ENCODE measurements at regions not wholly inside any gene's neighbourhood (a gene's known extent, or its start where the extent isn't known, plus 50 kb on each side); places are given as distances from the start of the nearest gene placed in this dataset.
"Not testable (repeated sequence)": the region's sequence is repeated elsewhere in the genome, so short reads cannot be mapped to it uniquely, and the experiment has no call there.

- DNase-seq: no peak
Observed at GRCh38 chrX:112359906-112360305, 277.3 kb upstream of the TRPC5 start.

GRCh38 chrX:112355931-112356330 lies 273.4 kb upstream of the TRPC5 start:
- DNase-seq: no peak

DNA sequence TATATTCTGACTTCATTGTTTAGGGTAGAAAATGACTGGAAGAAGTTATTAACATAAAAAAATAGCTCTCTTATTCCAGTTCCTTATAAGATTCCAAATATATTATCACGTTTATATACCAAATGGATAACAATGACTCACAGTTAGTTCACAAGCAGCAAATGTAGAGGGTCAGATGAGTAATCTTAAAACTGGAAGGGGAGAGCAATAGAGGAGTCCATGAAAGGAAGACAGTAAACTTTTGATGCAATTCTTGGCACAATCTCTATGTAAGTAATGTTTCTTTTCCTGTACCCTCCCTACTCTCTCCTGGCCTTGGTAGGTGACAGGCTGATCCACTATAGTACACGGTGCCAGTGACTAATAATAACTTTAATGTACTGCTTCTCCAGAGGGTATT lies 259.0 kb upstream of the TRPC5 start:
- no peak for DNase-seq

- DNase-seq: no peak
Observed at GRCh38 chrX:112313201-112313600, 230.6 kb upstream of the TRPC5 start.

GRCh38 chrX:112306027-112306426 lies 223.5 kb upstream of the TRPC5 start:
- no peak for DNase-seq

DNA sequence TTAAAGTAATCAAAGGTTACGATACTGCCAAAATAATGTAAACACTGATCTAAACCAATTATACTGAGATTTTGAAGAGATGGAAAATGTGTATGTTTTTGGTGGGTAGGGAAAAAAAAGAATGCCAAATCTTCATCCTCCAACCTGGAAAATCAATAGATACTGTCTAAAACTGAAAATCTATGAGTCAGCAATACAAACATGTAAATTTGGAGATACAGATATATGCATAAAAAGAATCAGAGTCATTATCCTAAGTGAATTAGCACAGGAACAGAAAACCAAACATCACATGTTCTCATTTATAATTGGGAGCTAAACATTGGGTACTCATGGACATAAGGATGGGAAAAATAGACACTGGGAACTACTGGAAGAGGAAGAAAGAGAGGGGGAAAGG lies 197.4 kb upstream of the TRPC5 start:
- no peak for DNase-seq

- DNase-seq: no peak
Observed at GRCh38 chrX:112270991-112271390, 188.4 kb upstream of the TRPC5 start.

DNA sequence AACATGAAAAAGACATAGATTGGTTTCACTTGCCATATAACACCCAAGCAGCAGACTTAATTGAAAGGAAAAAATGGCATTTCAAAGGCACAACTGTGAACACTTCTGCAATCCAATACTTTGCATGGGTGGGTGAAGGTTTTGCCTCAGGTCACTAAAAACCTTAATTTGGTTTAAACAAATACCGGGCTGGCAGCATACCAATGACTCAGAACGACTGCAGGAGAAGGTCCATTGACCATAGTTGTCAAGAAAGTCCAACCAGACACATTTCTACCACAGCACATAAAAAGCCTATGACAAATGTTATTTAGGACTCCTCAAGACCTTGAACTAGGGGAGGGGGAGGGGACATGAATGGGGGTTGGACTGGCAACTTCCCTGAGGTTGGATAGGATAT lies 183.6 kb upstream of the TRPC5 start:
- no peak for DNase-seq

GRCh38 chrX:112259375-112259774 lies 176.8 kb upstream of the TRPC5 start:
- DNase-seq: no peak

GRCh38 chrX:112254896-112255295 lies 172.3 kb upstream of the TRPC5 start:
- no peak for DNase-seq

- DNase-seq: no peak
Observed at GRCh38 chrX:112247714-112248113, 165.1 kb upstream of the TRPC5 start.

DNA sequence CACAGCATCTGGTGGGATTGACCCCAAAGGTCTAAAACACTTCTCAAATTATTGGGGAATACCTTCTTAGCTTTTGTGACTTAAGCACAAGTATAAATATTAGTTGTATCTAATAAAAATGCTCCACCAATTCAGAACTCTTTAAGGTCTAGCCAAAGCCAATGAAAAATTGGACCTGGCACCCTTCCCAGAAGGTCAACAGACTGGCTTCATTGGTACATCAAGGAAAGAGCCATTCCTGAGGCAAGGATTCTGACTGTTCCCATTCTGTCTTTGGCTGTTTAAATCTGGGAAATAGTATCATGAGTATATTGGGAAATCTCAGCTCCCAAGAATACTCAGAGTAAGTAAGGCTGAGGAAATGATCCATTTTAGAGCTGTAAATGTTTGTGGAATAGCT lies 153.0 kb upstream of the TRPC5 start:
- DNase-seq: no peak

GRCh38 chrX:112233164-112233563 lies 150.6 kb upstream of the TRPC5 start:
- no peak for DNase-seq

DNA sequence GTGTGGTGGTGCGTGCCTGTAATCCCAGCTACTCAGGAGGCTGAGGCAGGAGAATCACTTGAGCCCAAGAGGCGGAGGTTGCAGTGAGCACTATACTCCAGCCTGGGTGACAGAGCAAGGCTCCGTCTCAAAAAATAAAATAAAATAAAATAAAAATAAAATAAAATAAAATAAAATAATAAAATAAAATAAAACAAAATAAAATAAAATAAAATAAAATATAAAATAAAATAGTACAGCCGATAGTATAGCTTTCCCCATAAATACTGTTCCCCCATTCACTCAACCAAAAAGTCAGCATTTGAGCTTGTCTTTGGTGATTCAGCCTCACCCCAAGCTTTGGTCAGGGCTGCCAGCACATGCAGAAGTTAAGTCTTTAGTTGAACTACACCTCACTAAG lies 144.2 kb upstream of the TRPC5 start:
- DNase-seq: not testable (repeated sequence)

GRCh38 chrX:112223391-112223790 lies 140.8 kb upstream of the TRPC5 start:
- no peak for DNase-seq

- no peak for DNase-seq
Observed at GRCh38 chrX:112218388-112218787, 135.8 kb upstream of the TRPC5 start.

GRCh38 chrX:112211459-112211858 lies 128.9 kb upstream of the TRPC5 start:
- no peak for DNase-seq

- DNase-seq: no peak
Observed at GRCh38 chrX:112197840-112198239, 115.3 kb upstream of the TRPC5 start.

GRCh38 chrX:112190646-112191045 lies 108.1 kb upstream of the TRPC5 start:
- DNase-seq: no peak

GRCh38 chrX:112181361-112181760 lies 98.8 kb upstream of the TRPC5 start:
- not testable (repeated sequence) for DNase-seq

GRCh38 chrX:112164420-112164819 lies 81.8 kb upstream of the TRPC5 start:
- DNase-seq: no peak

DNA sequence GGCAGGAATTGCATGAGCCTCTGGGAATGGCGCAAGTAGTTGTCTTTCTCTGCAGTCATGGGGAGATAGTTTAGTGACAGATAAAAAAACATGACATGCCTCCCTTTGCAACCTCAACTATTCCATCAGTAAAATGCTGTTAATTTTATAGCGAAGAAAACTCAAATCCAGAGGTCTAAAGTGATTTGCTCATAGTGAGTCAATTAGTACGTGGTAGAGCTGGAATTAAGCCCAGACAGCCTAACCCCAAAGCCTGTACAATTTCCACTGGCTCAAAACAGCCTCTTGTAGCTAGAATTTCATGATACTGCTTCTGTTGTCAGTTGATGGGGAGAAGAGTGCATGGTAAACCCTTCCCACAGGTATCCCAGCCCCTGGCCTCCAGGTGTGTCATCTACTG lies 81.3 kb upstream of the TRPC5 start:
- no peak for DNase-seq

DNA sequence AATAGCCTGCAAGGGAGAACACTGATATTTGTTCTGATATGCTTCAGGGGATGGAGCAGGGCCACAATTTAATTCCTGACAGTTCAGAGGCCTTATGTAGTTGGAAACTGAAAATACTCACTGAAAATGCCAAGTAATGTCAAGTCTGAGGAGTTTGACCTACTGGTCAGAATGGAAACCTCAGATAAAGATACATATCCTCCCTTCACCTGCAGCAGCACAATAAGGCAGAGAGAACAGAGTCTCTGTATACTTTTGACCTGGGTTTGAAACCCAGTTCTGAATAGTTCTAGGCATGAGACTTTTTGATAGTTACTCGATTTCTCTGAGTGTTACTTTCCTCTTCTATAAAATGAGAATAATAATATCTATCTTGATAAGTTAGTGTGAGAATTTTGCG lies 65.8 kb upstream of the TRPC5 start:
- DNase-seq: no peak

- DNase-seq: no peak
Observed at GRCh38 chrX:112147206-112147605, 64.6 kb upstream of the TRPC5 start.

GRCh38 chrX:112137276-112137675 lies 54.7 kb upstream of the TRPC5 start:
- DNase-seq: no peak
